ENCODE measurements at regions not wholly inside any gene's neighbourhood (a gene's known extent, or its start where the extent isn't known, plus 50 kb on each side); places are given as distances from the start of the nearest gene placed in this dataset.

DNA sequence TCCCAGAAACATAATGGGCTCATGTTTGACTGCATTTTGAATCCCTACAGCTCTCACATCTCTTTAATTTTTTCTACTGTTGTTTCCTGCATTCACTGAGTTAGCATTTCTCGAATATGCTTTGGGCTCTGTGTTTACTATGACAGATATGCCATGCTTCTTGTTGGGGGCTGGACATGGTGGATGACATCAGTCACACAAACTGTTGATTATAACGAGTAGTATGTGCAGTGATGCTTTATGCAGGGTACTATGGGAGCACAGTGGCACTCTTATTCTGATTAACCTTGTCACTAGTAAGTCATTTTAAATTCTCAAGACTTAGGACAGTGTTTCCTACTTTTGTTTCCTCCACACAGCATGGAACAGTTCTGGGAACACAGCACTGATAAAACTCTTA, 295.4 kb upstream of the ZNF608 start:
- TF ChIP-seq CBX8 (IDR thresholded peaks at IDR 0.05) (no peak), POLR2AphosphoS2 (conservative IDR thresholded peaks at IDR 0.05; ENCODE audit: low read length) (no peak), POLR2A (IDR thresholded peaks at IDR 0.05; ENCODE audit: low read length) (no peak), MYC (IDR thresholded peaks at IDR 0.05; ENCODE audit: borderline replicate concordance, low read length) (no peak), CEBPB (IDR thresholded peaks at IDR 0.05) (no peak), CTCF (IDR thresholded peaks at IDR 0.05) (no peak), RNF2 (IDR thresholded peaks at IDR 0.05; ENCODE audit: borderline replicate concordance, low read depth) (no peak), KDM1A (IDR thresholded peaks at IDR 0.05; ENCODE audit: low read depth) (no peak), USF2 (IDR thresholded peaks at IDR 0.05) (no peak), MAZ (IDR thresholded peaks at IDR 0.05; ENCODE audit: borderline replicate concordance, low read depth, low read length) (no peak), CHD2 (IDR thresholded peaks at IDR 0.05; ENCODE audit: low read length, partially characterized antibody) (no peak)
- TF ChIP-seq, protein P1, sequence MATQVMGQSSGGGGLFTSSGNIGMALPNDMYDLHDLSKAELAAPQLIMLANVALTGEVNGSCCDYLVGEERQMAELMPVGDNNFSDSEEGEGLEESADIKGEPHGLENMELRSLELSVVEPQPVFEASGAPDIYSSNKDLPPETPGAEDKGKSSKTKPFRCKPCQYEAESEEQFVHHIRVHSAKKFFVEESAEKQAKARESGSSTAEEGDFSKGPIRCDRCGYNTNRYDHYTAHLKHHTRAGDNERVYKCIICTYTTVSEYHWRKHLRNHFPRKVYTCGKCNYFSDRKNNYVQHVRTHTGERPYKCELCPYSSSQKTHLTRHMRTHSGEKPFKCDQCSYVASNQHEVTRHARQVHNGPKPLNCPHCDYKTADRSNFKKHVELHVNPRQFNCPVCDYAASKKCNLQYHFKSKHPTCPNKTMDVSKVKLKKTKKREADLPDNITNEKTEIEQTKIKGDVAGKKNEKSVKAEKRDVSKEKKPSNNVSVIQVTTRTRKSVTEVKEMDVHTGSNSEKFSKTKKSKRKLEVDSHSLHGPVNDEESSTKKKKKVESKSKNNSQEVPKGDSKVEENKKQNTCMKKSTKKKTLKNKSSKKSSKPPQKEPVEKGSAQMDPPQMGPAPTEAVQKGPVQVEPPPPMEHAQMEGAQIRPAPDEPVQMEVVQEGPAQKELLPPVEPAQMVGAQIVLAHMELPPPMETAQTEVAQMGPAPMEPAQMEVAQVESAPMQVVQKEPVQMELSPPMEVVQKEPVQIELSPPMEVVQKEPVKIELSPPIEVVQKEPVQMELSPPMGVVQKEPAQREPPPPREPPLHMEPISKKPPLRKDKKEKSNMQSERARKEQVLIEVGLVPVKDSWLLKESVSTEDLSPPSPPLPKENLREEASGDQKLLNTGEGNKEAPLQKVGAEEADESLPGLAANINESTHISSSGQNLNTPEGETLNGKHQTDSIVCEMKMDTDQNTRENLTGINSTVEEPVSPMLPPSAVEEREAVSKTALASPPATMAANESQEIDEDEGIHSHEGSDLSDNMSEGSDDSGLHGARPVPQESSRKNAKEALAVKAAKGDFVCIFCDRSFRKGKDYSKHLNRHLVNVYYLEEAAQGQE (IDR thresholded peaks at IDR 0.05): no peak
